GM19240 (cell line): ENCODE measurements at regions not wholly inside any gene's neighbourhood (a gene's known extent, or its start where the extent isn't known, plus 50 kb on each side); places are given as distances from the start of the nearest gene placed in this dataset.

Experiments
- DNase-seq: peaks from one replicate; pipeline ENCODE4 v3.0.0; 2011; ENCODE audit warnings: low spot score; ENCODE audit not compliant: insufficient read length

DNA sequence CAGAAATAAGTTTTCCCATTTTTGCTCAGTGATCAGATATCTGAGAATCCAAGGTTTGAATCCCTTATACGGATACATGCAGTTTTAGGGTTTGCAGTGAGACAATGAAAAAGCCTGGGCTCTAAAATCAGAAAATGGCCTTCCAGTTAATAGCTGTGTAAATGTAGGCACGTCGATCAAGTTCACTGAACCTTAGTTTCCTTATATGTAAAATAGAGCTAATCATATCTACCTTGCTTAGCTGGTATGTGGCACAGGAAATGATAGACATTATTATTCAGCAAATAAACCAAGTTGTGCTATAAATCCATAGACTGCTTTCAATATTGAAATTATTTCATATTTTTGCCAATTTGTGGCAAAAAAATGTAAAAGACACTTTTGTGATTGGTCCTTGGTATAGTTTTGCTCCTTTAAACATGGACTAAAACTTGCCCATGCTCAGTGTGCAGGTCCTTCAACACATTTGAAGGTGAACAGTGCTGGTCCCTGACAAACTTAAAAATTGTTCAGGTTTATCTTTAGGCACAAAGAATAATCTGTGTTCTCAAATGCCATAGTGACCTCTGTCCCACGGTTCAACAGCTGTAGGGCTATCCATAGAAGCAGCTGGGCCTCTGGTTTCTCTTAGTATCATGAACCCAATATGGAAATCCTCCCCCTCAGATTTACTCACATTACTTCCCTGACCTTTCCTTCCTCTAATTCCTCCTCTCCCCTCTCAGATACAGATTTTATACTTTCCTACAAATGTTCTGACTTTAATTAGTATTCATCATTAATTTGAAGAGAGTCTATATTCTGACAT is 51.0 kb downstream of the CCDC54 start:
- no peak for DNase-seq

DNA sequence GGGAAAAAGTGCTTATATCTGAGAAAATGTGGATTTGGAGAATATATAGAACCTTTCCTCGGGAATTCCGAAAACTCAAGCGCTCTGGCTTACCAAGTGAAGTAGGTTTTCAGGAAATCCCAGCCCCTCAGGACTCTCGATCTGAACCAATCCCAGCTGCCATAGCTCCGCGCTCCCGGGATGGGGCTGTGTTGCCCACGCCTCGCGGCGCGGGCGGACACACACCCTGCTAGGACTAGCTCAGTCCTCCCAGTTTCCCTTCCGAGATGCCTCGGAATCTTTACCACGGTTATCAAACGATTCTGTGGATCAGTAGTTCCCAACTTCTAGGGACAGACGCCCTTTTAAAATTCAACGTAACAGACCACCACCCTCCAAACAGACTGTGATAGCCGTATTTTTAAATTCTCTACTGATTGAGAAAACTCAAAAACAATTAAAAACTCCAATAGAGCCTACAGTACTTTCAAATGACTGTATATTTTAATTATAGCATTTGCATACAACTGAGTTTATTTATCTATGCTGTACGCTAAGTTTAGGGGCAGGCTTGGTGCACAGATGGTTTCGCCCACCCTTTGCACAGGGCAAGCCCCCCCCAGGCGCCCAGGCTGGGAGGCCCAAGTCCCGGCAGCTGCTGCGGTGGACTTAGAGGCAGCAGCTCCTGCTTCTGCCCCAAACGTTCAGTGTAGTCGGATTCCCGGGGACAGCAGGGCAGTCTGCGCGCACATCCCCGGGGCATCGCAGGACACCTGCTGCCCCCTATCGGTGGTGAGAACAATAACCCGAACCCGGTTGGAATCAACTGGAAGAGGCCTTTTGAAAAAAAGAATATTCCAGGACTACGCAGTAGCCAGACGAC is 52.3 kb downstream of the CCDC54 start:
- DNase-seq, result peak; percentile 50

- DNase-seq, result no peak
Measured at GRCh38 chr3:107430214-107430995, 53.2 kb downstream of the CCDC54 start.

DNA sequence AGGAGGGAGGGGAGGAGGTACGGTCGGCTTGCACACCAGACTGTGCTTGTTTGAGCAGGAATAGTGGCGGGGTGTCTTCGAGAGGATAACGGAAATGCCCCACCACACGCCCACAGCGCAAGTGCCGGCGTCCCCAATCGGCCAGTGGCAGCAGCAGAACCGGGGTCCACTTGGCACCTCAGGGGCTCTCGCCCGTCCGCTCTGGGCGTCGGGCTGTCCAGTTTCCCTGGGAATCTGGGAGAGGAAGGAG is 53.7 kb downstream of the CCDC54 start:
- DNase-seq, result no peak

- DNase-seq, result no peak
Measured at GRCh38 chr3:107431246-107432012, 54.2 kb downstream of the CCDC54 start.

DNA sequence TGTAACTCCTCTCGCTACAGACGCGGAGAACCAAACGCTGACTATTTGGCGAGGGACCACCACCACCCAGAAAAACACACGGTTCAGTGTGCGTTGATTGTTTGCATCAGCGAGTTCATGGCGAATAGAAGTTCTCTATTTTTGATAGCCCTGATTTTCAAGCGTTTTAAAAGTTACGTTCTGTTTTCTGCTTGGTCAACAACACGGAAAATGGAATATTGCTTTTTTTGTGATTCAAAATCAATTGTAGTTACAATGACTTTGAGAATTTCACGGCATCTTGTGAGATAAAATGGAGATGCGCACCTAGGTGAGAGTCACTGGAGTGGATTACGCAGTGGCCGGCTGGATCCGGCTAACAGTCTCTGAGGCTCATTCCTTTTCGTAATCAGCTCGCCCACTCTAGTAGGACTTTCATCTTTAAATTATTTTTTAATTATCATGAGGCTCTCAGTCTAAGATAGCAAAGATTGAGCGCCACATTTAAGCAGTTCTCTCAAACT is 54.8 kb downstream of the CCDC54 start:
- DNase-seq, result no peak

DNA sequence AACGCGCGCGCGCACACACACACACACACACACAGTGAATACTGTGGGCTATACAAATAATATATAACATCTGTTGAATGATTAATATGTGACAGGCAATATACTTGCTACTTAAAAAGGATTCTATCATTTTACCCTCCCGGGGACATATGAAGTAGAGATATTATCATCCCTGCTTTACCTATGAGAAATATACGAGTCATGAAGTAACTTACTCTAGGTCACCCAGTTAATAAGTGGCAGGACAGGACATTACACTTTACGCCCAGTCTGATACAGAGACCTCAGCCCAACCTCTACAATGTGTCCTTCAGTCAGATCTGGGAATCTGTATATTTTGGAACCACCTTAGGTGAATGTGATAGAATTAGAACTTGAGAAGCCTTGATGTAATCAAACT is 55.4 kb downstream of the CCDC54 start:
- DNase-seq, result no peak

DNA sequence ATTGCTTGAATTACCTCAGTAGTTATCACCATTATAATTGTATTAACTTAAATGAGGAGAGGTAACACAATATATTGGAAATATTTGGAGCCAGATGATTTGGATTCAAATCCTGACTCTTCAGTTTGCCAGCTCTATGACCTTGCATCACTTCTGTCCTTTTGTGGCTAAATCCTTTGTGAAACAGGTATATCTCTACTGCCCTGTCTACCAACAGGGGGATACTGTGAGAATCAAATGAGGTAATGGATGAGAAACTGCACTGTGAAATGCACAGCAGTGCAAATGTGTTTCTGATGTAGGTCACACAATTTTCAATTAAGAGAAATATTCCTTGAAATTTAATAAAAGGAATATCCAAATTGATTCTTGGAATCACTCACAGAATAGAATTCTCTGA is 58.8 kb downstream of the CCDC54 start:
- DNase-seq, result no peak

GRCh38 chr3:107438671-107439070 is 61.4 kb downstream of the CCDC54 start:
- no peak for DNase-seq

DNA sequence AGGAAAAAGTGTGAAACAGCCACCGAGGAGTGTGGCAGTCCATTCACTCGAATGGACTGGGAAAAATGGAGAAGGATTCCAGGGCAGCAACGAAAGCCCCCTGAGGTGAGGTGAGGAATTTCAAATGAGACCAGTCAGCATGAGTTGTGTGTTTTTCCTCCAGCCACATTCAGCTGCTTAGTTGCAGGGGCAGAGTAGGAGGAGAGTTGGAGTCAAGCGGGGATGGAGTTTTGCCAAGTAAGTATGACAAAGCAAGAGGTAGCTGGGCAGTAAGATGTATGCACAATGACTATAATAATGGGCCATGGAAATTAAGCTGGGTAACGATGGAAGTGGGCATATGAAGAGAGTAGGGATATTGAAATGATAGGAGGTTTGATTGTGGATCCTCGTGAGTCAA is 64.4 kb downstream of the CCDC54 start:
- DNase-seq, result no peak

GRCh38 chr3:107443461-107443860 is 66.2 kb downstream of the CCDC54 start:
- no peak for DNase-seq

DNA sequence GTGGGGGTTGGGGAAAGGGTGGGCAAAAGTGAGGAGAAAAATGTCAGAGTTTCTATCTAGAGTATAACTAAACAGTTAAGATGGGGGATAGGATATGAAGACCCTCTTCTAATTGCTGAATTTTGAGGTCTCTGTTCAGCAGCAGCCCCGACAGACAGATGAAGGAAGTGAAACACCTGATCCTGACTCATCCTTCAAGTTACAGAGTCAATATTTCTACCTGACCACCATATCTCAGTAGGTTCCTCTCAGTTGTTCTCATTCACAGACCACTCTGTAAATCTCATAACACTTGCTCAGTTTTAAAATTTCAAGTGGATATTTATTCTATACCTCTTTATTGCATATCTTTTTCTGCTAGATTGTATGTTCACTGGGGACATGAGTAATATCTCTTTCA is 69.5 kb downstream of the CCDC54 start:
- no peak for DNase-seq

DNA sequence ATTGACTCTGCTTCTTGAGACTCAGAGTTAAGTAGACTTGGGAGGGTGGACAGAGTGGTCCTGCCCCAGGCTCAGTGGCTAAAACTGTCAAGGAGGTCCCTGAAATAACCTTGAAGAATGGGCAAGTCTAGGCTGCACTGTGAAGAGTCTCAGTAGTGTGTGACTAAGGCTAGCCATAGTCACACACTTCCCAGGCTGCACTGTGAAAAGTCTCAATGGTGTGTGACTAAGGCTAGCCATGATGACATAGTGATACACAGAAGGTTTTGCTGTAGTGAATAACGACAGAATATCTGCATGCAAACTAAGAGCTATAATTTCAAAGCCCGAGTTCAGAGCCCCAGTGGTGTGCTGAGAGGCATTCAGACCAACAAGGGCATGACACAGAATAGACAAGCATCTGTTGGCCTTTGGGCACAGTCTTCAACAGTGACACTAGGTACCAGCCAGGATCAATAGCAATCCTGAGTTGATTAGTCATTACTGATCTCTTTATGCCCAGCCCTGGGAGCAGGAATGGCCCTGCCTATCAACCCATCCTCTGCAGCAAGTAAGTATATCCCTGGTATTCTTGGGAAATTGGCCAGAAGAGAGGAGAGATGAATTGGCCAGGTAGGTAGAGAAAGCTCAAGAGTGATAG is 72.4 kb upstream of the BBX start:
- no peak for DNase-seq

GRCh38 chr3:107452436-107452835 is 70.3 kb upstream of the BBX start:
- DNase-seq, result no peak

- DNase-seq, result no peak
Measured at GRCh38 chr3:107453504-107453903, 69.3 kb upstream of the BBX start.

DNA sequence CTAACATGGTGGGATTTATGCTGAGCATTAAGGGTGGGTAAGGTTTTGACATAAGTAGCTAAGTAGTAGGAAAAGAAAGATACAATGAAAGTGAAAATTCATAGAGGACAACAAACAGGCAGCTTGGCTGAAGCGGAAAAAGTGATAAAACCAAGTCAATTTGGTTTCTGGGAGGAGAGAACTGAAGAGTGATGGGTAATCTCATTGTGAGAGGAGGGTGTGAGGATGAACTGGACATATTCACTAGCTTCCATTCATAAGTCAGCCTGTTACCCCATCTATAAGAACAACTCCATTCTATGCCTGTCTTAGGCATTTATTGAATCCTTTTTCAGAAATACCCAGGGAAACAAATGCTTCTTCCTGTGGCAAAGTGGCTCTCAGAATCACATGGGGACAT is 67.1 kb upstream of the BBX start:
- no peak for DNase-seq

GRCh38 chr3:107456501-107456900 is 66.3 kb upstream of the BBX start:
- no peak for DNase-seq

- no peak for DNase-seq
Measured at GRCh38 chr3:107458871-107459270, 63.9 kb upstream of the BBX start.

- no peak for DNase-seq
Measured at GRCh38 chr3:107461721-107462120, 61.0 kb upstream of the BBX start.

- no peak for DNase-seq
Measured at GRCh38 chr3:107464037-107464436, 58.7 kb upstream of the BBX start.
